HG02610 (cell line): ENCODE measurements at regions not wholly inside any gene's neighbourhood (a gene's known extent, or its start where the extent isn't known, plus 50 kb on each side); places are given as distances from the start of the nearest gene placed in this dataset.

Experiments used
- ATAC-seq: cut with Tn5 transposase; IDR thresholded peaks from one replicate; pipeline ENCODE4 v1.9.1; 2021; ENCODE audit warnings: mild to moderate bottlenecking, moderate library complexity; ENCODE audit not compliant: unreplicated experiment

GRCh38 chr9:18020121-18020745, 441.4 kb downstream of the SH3GL2 start:
- ATAC-seq, result no peak

GRCh38 chr9:18022642-18023041, 443.8 kb downstream of the SH3GL2 start:
- no peak for ATAC-seq

GRCh38 chr9:18023332-18023731, 444.5 kb downstream of the SH3GL2 start:
- ATAC-seq, result no peak

- no peak for ATAC-seq
Observed at GRCh38 chr9:18032636-18033035, 441.3 kb upstream of the ADAMTSL1 start.

GRCh38 chr9:18036422-18037187, 437.3 kb upstream of the ADAMTSL1 start:
- ATAC-seq, result no peak

GRCh38 chr9:18037981-18038380, 436.0 kb upstream of the ADAMTSL1 start:
- ATAC-seq, result no peak

- no peak for ATAC-seq
Observed at GRCh38 chr9:18040327-18040726, 433.6 kb upstream of the ADAMTSL1 start.

GRCh38 chr9:18043978-18044377, 430.0 kb upstream of the ADAMTSL1 start:
- ATAC-seq, result no peak

- ATAC-seq, result no peak
Observed at GRCh38 chr9:18045326-18045725, 428.6 kb upstream of the ADAMTSL1 start.

- ATAC-seq, result no peak
Observed at GRCh38 chr9:18046068-18046467, 427.9 kb upstream of the ADAMTSL1 start.

- ATAC-seq, result no peak
Observed at GRCh38 chr9:18051638-18052037, 422.3 kb upstream of the ADAMTSL1 start.

GRCh38 chr9:18052060-18052459, 421.9 kb upstream of the ADAMTSL1 start:
- ATAC-seq, result no peak

- ATAC-seq, result peak; percentile 12
Observed at GRCh38 chr9:18056269-18056992, 417.5 kb upstream of the ADAMTSL1 start.

- ATAC-seq, result peak; percentile 97
Observed at GRCh38 chr9:18056993-18057369, 417.0 kb upstream of the ADAMTSL1 start.

GRCh38 chr9:18058564-18059442, 415.1 kb upstream of the ADAMTSL1 start:
- ATAC-seq, result no peak

GRCh38 chr9:18059447-18059846, 414.5 kb upstream of the ADAMTSL1 start:
- no peak for ATAC-seq

- ATAC-seq, result no peak
Observed at GRCh38 chr9:18060269-18060934, 413.6 kb upstream of the ADAMTSL1 start.

GRCh38 chr9:18061332-18061731, 412.6 kb upstream of the ADAMTSL1 start:
- no peak for ATAC-seq

- ATAC-seq, result no peak
Observed at GRCh38 chr9:18061856-18062255, 412.1 kb upstream of the ADAMTSL1 start.

- ATAC-seq, result no peak
Observed at GRCh38 chr9:18063856-18064390, 410.0 kb upstream of the ADAMTSL1 start.
